ENCODE measurements at regions not wholly inside any gene's neighbourhood (a gene's known extent, or its start where the extent isn't known, plus 50 kb on each side); places are given as distances from the start of the nearest gene placed in this dataset.
A peak's percentile ranks its signal among the peaks of the same experiment; 100 is the strongest.

DNA sequence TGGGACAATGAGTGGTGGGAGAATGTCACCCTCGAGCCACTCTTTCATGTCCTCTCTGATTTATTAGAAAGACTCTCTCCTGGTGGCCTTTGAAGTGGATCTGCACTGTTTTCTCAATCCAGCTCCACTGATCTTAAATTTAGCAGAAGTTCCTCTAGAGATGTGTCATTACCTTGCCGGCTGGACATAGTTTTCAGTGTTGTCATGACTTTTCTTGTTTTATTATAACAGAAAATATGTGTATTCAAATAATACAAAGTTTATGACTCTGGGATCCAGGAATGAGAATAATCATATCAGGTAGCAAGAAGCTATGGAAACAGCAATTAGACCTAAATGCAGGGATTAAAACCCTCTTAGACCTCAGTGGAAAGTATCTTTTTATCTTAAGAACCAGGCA, 247.5 kb upstream of the ELAC2 start:
- TF ChIP-seq, protein P1, sequence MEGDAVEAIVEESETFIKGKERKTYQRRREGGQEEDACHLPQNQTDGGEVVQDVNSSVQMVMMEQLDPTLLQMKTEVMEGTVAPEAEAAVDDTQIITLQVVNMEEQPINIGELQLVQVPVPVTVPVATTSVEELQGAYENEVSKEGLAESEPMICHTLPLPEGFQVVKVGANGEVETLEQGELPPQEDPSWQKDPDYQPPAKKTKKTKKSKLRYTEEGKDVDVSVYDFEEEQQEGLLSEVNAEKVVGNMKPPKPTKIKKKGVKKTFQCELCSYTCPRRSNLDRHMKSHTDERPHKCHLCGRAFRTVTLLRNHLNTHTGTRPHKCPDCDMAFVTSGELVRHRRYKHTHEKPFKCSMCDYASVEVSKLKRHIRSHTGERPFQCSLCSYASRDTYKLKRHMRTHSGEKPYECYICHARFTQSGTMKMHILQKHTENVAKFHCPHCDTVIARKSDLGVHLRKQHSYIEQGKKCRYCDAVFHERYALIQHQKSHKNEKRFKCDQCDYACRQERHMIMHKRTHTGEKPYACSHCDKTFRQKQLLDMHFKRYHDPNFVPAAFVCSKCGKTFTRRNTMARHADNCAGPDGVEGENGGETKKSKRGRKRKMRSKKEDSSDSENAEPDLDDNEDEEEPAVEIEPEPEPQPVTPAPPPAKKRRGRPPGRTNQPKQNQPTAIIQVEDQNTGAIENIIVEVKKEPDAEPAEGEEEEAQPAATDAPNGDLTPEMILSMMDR (IDR thresholded peaks at IDR 0.05; ENCODE audit: low read depth, low read length, missing control alignments): no peak
- DNase-seq (ENCODE audit: extremely low read depth, low read depth): no peak
- no peak overlapping the region for H3K4me3 ChIP-seq (replicated peaks; ENCODE audit: low read depth, low read length)

DNA sequence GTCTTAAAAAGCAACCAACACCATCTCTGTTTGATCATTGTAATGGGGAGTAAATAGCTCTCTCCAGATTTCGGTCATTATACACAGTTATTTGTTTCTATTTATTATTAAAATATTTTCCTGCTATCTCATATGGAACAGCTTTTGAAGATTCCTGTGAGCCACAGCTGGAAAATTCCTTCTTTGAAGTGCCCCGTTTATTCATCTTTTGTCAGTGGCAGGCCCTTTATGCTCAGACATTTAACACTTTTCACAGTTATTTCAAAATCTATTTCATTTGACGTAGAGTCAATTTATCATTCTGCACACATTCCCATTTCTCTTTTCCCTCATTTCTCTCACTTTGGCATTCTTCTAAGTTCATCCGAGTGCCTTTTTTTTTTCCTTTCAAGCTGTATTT, 245.9 kb upstream of the ELAC2 start:
- no peak overlapping the region for H3K4me3 ChIP-seq (replicated peaks; ENCODE audit: low read depth, low read length)
- TF ChIP-seq, protein P1 (IDR thresholded peaks at IDR 0.05; ENCODE audit: low read depth, low read length, missing control alignments): no peak
- DNase-seq (ENCODE audit: extremely low read depth, low read depth): no peak

DNA sequence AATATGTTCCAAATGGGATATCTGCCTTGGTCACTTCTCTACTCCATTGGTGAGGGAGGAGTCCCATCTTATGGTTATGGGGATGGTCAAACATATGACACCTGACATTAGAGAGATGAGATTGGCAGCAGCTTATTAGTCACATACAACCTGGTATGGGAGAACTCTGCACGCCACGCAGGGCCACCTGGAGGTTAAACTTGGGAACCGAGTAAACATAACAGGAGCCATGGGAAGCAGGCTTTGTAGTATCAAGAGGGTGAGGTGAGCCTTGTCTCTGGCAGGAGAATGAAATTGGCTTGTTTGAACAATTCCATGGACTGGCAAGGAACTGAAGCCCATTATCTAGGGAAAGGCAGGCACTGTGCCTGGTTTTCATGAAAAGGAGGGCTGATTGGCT, 238.7 kb upstream of the ELAC2 start:
- no peak for DNase-seq (ENCODE audit: extremely low read depth, low read depth)
- no peak overlapping the region for H3K4me3 ChIP-seq (replicated peaks; ENCODE audit: low read depth, low read length)
- TF ChIP-seq, protein P1 (IDR thresholded peaks at IDR 0.05; ENCODE audit: low read depth, low read length, missing control alignments): no peak

DNA sequence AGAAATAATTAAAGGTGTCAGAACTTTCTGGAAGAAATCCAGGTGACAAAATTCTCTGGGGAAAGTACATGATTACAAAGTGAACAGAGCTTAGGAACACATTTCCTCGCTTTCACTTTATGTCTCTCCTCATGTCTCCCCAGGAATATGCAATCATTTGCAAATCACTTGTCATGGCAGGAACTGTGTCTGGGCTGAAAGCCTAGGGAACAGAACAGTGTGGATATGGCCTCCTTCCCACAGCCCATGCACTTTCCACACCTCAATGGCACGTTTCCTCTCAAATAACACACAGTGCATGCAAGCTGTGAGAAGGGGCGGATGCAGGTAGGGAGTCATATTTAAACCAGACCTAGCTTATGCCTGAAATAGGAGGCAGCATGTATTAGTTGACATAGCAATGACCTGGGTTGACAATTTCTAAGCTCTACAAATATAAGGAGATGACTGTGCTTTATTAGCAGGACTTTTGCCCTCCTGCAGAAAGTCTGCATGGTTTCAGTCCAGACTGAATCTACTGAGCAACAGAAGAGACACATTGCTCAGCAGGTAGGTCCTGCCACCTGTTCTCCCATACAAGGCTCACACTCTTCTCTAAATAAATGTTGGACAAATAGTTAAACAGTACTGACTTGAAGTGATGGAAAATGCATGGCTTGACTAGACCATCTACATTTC, 236.0 kb upstream of the ELAC2 start:
- TF ChIP-seq, protein P1 (IDR thresholded peaks at IDR 0.05; ENCODE audit: low read depth, low read length, missing control alignments): no peak
- no peak overlapping the region for H3K4me3 ChIP-seq (replicated peaks; ENCODE audit: low read depth, low read length)
- DNase-seq (ENCODE audit: extremely low read depth, low read depth): no peak

DNA sequence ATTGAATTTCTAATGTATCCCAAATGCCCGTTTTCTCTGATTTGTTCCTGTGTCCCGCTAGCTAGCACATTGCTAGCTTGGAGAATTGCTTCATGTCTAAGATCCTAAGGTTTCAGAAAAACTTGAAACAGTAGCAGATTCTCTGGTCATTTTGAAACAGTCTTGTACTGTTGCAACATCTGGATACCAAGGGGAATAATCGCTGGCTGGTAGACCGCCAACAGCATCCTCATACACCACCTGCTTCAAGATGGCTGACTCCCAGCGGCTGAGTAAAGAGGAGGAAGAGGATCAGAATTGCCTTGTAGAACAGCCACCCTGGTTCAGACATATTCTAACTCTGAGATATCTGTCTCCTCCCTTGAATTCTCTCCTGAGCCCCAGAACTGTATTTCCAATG, 226.7 kb upstream of the ELAC2 start:
- peak; percentile 17 for DNase-seq (ENCODE audit: extremely low read depth, low read depth)
- TF ChIP-seq, protein P1 (IDR thresholded peaks at IDR 0.05; ENCODE audit: low read depth, low read length, missing control alignments): no peak
- no peak overlapping the region for H3K4me3 ChIP-seq (replicated peaks; ENCODE audit: low read depth, low read length)

DNA sequence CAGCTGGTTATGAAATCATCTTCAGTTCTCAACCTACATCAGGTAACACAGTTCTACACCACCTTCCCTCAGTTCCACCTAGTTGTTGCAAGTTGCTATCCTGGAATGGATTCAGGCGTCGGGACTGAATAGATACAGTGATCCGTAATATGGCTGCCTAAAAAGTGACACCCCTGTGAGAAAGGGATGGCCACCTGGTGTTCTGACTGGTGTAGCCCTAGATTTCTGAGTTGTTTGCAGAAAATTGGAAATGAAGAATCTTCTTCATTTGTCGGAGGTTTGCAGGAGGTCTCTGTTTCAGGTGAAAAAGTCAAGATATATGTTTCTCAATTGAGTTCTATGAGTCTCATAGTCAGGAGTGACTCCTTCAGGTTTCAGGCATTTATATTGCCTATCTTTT, 225.8 kb upstream of the ELAC2 start:
- no peak for DNase-seq (ENCODE audit: extremely low read depth, low read depth)
- TF ChIP-seq, protein P1 (IDR thresholded peaks at IDR 0.05; ENCODE audit: low read depth, low read length, missing control alignments): no peak
- H3K4me3 ChIP-seq (replicated peaks; ENCODE audit: low read depth, low read length): no peak overlapping the region

DNA sequence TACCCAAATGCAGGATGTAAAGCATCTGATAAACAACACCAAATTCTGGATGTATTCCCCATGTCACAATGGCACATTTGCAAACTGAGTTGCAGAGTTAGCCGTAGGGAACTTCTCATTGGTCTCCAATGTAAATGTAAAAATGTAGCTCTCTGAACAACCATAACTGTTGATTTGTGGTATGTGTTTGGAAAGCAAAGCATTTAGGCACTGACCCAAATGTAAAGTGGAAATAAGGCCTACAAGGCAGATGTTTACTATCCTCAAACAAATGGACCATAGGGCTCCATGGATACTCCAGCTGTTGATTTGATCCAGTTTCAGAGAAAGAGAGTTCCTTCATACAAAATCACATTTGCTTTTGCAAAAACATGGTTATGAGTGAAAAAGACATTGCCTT, 223.0 kb upstream of the ELAC2 start:
- no peak for DNase-seq (ENCODE audit: extremely low read depth, low read depth)
- TF ChIP-seq, protein P1 (IDR thresholded peaks at IDR 0.05; ENCODE audit: low read depth, low read length, missing control alignments): no peak
- H3K4me3 ChIP-seq (replicated peaks; ENCODE audit: low read depth, low read length): no peak overlapping the region
